ENCODE measurements at regions not wholly inside any gene's neighbourhood (a gene's known extent, or its start where the extent isn't known, plus 50 kb on each side); places are given as distances from the start of the nearest gene placed in this dataset.

- TF ChIP-seq MAFK (IDR thresholded peaks at IDR 0.05; ENCODE audit: partially characterized antibody) (no peak), CHD4 (IDR thresholded peaks at IDR 0.05; ENCODE audit: borderline replicate concordance) (no peak), HOXB5 (CRISPR knock-in tag; IDR thresholded peaks at IDR 0.05) (no peak), CTCF (IDR thresholded peaks at IDR 0.05) (no peak), ZFP36 (IDR thresholded peaks at IDR 0.05; ENCODE audit: borderline replicate concordance, partially characterized antibody) (no peak), FOSL2 (IDR thresholded peaks at IDR 0.05) (no peak), FOSL2 (CRISPR knock-in tag; IDR thresholded peaks at IDR 0.05) (no peak), RNF2 (IDR thresholded peaks at IDR 0.05; ENCODE audit: borderline replicate concordance, low read depth) (no peak), ZSCAN20 (CRISPR knock-in tag; IDR thresholded peaks at IDR 0.05) (no peak), CEBPB (IDR thresholded peaks at IDR 0.05) (no peak)
Measured at GRCh38 chr11:80826808-80827207, 1386.0 kb upstream of the TENM4 start.
